GM12872 (cell line): ENCODE measurements at regions not wholly inside any gene's neighbourhood (a gene's known extent, or its start where the extent isn't known, plus 50 kb on each side); places are given as distances from the start of the nearest gene placed in this dataset.

Experiments
- TF ChIP-seq, protein P1 (sequence below): IDR thresholded peaks from 3 replicates; pipeline ENCODE4 v1.5.1; 2011; ENCODE audit warnings: low read depth, mild to moderate bottlenecking, low read length, moderate library complexity; ENCODE audit not compliant: insufficient read depth

DNA sequence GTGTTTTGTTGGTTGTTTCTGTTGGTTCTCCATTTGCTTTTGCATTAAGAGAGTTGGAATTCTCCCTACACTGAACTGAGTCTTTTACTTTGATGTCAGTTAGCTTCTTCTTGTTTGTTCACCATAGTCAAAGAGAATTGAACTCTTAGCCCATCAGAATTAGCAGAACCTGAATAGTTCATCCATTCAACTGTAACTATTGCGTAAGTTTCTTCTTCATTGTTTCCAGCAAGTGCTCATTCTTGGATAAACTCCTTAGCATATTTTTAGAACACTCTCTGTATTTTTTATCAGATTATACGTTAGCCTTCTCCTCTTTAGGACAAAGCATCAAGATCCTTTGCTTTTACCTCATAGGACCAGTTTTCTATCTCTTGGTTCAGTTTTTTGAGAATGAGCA is 128.4 kb upstream of the RAB11FIP2 start:
- TF ChIP-seq, protein P1, sequence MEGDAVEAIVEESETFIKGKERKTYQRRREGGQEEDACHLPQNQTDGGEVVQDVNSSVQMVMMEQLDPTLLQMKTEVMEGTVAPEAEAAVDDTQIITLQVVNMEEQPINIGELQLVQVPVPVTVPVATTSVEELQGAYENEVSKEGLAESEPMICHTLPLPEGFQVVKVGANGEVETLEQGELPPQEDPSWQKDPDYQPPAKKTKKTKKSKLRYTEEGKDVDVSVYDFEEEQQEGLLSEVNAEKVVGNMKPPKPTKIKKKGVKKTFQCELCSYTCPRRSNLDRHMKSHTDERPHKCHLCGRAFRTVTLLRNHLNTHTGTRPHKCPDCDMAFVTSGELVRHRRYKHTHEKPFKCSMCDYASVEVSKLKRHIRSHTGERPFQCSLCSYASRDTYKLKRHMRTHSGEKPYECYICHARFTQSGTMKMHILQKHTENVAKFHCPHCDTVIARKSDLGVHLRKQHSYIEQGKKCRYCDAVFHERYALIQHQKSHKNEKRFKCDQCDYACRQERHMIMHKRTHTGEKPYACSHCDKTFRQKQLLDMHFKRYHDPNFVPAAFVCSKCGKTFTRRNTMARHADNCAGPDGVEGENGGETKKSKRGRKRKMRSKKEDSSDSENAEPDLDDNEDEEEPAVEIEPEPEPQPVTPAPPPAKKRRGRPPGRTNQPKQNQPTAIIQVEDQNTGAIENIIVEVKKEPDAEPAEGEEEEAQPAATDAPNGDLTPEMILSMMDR, result no peak

DNA sequence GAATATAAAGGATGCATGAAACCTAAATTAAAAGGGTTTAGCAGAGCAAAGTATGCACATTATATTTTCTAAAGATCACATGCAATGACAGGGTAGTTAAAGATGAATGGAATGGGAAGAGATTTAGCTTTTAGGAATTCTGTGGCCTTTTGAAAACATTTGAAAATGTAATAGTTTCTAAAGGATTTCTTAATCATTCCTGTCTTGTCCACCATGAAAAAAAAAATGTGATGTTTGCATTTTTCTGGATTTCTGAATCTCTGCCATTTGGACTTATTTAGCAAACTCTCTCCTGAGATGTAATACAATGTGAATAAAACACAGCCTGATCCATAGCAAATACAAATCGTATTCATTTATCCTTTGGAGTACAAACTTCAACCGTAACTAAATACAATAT is 126.6 kb upstream of the RAB11FIP2 start:
- TF ChIP-seq, protein P1, result no peak

DNA sequence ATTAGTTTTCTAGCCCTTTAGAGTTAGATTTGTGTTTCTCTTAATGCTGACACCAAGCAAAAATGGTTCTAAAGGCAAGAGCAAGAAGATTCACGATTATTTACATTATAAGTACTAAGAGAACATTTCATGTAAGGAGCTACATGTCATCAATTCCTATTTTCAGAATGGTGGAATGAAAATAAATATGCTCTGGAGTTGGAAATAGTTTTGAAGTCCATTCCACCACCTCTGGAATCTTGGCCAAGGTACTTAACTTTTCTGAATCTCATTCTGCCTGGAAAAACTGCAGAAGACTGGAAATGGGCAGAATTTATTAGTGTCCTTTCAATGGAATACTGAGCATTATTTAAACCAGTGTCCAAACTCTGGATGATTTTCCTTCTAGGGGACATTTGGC is 125.1 kb upstream of the RAB11FIP2 start:
- TF ChIP-seq, protein P1, result no peak

DNA sequence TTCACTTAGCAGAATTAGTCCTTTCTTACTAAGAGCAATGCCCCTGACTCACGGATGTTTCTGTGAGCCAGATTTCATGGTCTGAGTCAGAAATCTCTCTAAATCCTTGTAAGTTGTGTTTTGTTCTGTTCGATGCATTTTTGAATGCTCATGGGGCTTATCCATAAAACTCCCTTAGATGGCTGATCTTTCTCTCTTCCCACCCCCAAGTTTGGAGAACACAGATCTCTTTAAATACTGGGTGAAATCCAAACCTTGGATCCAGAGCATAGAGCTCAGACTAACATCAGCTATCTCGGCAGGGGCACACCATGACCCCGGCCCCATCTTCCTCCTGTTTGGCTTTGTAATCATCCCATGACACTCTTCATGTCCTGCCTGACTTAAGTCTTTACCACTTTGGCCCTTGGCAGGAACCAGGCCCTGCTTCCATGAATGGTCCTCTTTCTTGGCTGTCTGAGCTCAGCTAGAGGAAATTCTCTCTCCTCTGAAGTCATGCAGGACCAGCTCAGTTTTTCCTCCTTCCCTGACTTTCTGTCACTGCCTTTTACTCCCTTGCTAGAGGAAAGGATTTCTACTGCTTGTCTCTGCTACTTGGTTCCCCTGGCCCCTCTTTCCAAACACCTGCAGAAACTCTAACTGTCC is 120.4 kb upstream of the RAB11FIP2 start:
- TF ChIP-seq, protein P1, result no peak

DNA sequence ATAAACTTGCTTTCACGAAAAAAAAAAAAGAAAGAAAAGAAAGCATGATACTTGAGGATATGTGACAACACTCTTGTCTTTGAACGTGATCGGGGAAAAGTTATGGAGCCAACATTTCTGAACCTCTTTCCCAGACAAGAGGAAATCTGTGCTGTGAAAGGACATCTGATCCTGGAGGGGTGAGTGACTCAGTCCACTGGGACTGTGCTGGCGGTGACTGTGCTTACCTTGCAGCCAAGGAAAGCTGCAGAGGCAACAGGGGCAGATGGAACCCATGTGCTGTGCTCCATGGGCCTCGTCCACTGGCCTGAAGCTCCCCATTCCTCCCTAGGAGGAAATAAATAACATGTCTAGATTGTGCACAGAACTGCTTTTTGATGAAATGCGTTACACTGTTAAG is 116.5 kb upstream of the RAB11FIP2 start:
- TF ChIP-seq, protein P1, result no peak

DNA sequence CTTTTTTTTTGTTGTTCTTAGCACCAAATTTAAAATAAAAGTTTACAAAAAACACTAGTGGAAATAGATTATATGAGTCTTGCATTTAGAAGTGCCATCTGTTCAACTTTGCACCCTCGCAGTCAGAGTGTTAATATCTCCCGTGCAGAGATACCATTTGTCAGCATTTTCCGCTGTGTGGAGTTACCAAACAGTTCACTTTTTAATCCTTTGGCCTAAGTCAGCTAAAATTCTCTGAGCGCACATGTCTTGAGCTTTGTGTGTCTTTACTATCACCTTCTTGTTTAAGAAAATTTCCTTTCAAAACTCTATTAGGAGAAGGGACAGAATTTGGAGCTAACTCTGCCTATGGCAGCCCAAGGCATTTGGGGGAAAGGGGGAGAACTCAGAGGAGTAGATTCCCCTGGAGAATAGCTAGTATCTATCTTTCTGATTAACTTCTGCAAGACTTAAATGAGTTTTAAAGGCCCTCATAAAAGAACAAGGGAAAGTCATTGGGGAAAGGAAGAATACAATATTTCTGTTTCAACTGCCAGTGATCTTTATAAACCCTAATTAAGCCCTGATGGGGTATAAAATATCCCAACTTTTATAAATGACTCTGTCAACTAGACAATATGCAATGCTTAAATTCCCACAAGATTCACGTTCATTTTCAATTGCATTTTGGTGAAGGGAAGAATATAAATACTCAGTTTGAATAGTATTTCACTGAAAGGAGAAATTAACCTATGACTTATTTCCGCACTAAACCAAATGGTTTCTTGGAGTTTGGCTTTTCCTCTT is 114.9 kb upstream of the RAB11FIP2 start:
- TF ChIP-seq, protein P1, result no peak

DNA sequence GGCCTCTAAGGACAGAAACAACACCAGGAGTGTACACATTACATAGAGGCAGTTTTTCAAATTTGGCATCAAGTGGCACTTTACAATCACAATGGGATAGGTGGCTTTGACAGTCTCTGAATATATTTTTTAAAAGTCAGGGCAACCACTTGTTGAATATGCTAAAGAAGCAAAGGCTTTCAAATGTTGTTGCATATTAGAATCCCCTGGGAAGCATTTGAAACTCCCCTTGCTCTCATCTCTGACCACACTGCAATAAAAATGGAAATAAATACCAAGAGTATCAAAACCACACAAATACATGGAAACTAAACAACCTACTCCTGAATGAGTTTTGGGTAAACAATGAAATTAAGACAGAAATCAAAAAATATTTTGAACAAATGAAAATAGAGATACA is 106.5 kb upstream of the RAB11FIP2 start:
- TF ChIP-seq, protein P1, result no peak
